H1 (cell line): ENCODE measurements at regions not wholly inside any gene's neighbourhood (a gene's known extent, or its start where the extent isn't known, plus 50 kb on each side); places are given as distances from the start of the nearest gene placed in this dataset.

Experiments
- CTCF ChIA-PET: fragments of 300-600 bp; sonication (Branson Sonifier 250); formaldehyde crosslinking; loops from one replicate; lab custom pipeline; 2021; ENCODE audit not compliant: partially characterized antibody; lab: Charles Lee
- POLR2A ChIA-PET: fragments of 300-600 bp; sonication (Branson Sonifier 250); formaldehyde crosslinking; loops from one replicate; lab custom pipeline; 2021; ENCODE audit warnings: inconsistent platforms; ENCODE audit not compliant: partially characterized antibody; lab: Charles Lee
- DNase-seq, 2 experiments: peaks; one replicate each; pipeline versions ENCODE4 v3.0.0 to v3.0.0-alpha.2; 2010 to 2022; ENCODE audit warnings: low spot score in 2 of 2, low read depth in 1 of 2, mixed read lengths in 1 of 2
- FAIRE-seq: peaks from 2 replicates; lab custom pipeline; 2011; peaks lifted over from hg19 to GRCh38; lab: Jason Lieb, UNC
- H2AFZ ChIP-seq: 2 replicates; pipeline ENCODE4 v1.8.1; 2012; ENCODE audit warnings: low read length, inconsistent platforms
- H2AK5ac ChIP-seq: 2 replicates; pipeline ENCODE4 v1.6.1; 2013; ENCODE audit warnings: low read depth, low read length
- H2BK120ac ChIP-seq: replicated peaks from 2 replicates; pipeline ENCODE3; 2013; ENCODE audit warnings: low read depth, low read length, inconsistent platforms
- H2BK12ac ChIP-seq: 2 replicates; pipeline ENCODE4 v1.6.1; 2013; ENCODE audit warnings: low read depth, low read length
- H2BK15ac ChIP-seq: 2 replicates; pipeline ENCODE4 v1.6.1; 2013; ENCODE audit warnings: low read length
- H2BK20ac ChIP-seq: 2 replicates; pipeline ENCODE4 v1.6.1; 2013; ENCODE audit warnings: low read length
- H2BK5ac ChIP-seq: 2 replicates; pipeline ENCODE4 v1.6.1; 2013; ENCODE audit warnings: low read depth, low read length
- H3K14ac ChIP-seq: 2 replicates; pipeline ENCODE4 v1.6.1; 2013; ENCODE audit warnings: inconsistent platforms; ENCODE audit not compliant: insufficient read length
- H3K18ac ChIP-seq: 2 replicates; pipeline ENCODE4 v1.6.1; 2013; ENCODE audit warnings: low read length; ENCODE audit errors: extremely low read depth
- H3K23ac ChIP-seq: 2 replicates; pipeline ENCODE4 v1.6.1; 2013; ENCODE audit warnings: inconsistent platforms; ENCODE audit not compliant: insufficient read length
- H3K23me2 ChIP-seq: 2 replicates; pipeline ENCODE4 v1.6.1; 2013; ENCODE audit warnings: low read depth, low read length
- H3K27ac ChIP-seq: 2 replicates; pipeline ENCODE4 v1.6.1; 2011; ENCODE audit warnings: low read depth, low read length, inconsistent platforms
- H3K27me3 ChIP-seq, 4 experiments: replicated peaks in 1 of 4; 1 replicate in 1 of 4; 2 replicates in 3 of 4; pipeline versions ENCODE4 v1.6.1 to v1.8.1; 2011 to 2013; ENCODE audit warnings: low read length in 3 of 4, mild to moderate bottlenecking in 3 of 4, inconsistent platforms in 2 of 4, mixed read lengths in 2 of 4, moderate library complexity in 1 of 4; ENCODE audit not compliant: control insufficient read depth in 3 of 4, insufficient read depth in 3 of 4; ENCODE audit errors: extremely low read depth in 1 of 4
- H3K36me3 ChIP-seq, 4 experiments: 2 replicates each; pipeline versions ENCODE4 v1.6.1 to v1.8.1; 2011 to 2013; ENCODE audit warnings: mild to moderate bottlenecking in 4 of 4, low read length in 3 of 4, moderate library complexity in 2 of 4, control low read depth in 1 of 4, inconsistent platforms in 1 of 4; ENCODE audit not compliant: insufficient read depth in 4 of 4, control insufficient read depth in 2 of 4
- H3K4ac ChIP-seq: replicated peaks from 2 replicates; pipeline ENCODE3; 2013; ENCODE audit warnings: low read length, low read depth, mixed read lengths, inconsistent platforms; ENCODE audit not compliant: insufficient read length
- H3K4me1 ChIP-seq, 4 experiments: replicated peaks in 1 of 4; 1 replicate in 1 of 4; 2 replicates in 3 of 4; pipeline versions ENCODE4 v1.6.1 to v1.8.1; 2011 to 2013; ENCODE audit warnings: low read length in 3 of 4, inconsistent platforms in 2 of 4, mixed read lengths in 1 of 4; ENCODE audit not compliant: insufficient read depth in 4 of 4, control insufficient read depth in 3 of 4
- H3K4me2 ChIP-seq, 2 experiments: 2 replicates each; pipeline versions ENCODE4 v1.6.1 to v1.8.1; 2011 to 2013; ENCODE audit warnings: low read depth in 2 of 2, low read length in 2 of 2, control low read depth in 1 of 2, inconsistent platforms in 1 of 2, mild to moderate bottlenecking in 1 of 2; ENCODE audit not compliant: insufficient read depth in 1 of 2
- H3K4me3 ChIP-seq, 4 experiments: fragments of 200-600, 300-600 bp in 1 of 4; sonication (generic), shearing (Covaris generic), sonication (Bioruptor Twin) in 1 of 4; 2 replicates each; pipeline versions ENCODE4 v1.5.1 to v1.8.1; 2011 to 2016; ENCODE audit warnings: low read length in 4 of 4, low read depth in 3 of 4, control low read depth in 2 of 4, inconsistent platforms in 2 of 4, mild to moderate bottlenecking in 2 of 4, mixed read lengths in 1 of 4, moderate library complexity in 1 of 4; ENCODE audit not compliant: insufficient read depth in 2 of 4; ENCODE audit errors: extremely low read depth in 1 of 4
- H3K56ac ChIP-seq: replicated peaks from 2 replicates; pipeline ENCODE3; 2013; ENCODE audit warnings: low read depth, mild to moderate bottlenecking, mixed read lengths, low read length, inconsistent platforms; ENCODE audit not compliant: insufficient read length
- H3K79me1 ChIP-seq: 2 replicates; pipeline ENCODE4 v1.6.1; 2013; ENCODE audit warnings: low read depth, low read length, control low read depth
- H3K79me2 ChIP-seq, 2 experiments: 2 replicates each; pipeline versions ENCODE4 v1.6.1 to v1.8.1; 2012 to 2013; ENCODE audit warnings: low read length in 2 of 2, mild to moderate bottlenecking in 2 of 2, inconsistent platforms in 1 of 2; ENCODE audit not compliant: insufficient read depth in 2 of 2, control insufficient read depth in 1 of 2
- H3K9ac ChIP-seq, 4 experiments: replicated peaks in 1 of 4; 1 replicate in 1 of 4; 2 replicates in 3 of 4; pipeline versions ENCODE4 v1.6.1 to v1.8.1; 2011 to 2013; ENCODE audit warnings: low read depth in 3 of 4, low read length in 3 of 4, control low read depth in 2 of 4, mild to moderate bottlenecking in 2 of 4, moderate library complexity in 2 of 4, inconsistent platforms in 1 of 4; ENCODE audit errors: extremely low read depth in 1 of 4
- H3K9me3 ChIP-seq, 2 experiments: 2 replicates each; pipeline versions ENCODE4 v1.6.1 to v1.8.1; 2012 to 2013; ENCODE audit warnings: mild to moderate bottlenecking in 2 of 2, moderate library complexity in 2 of 2, control low read depth in 1 of 2, inconsistent platforms in 1 of 2, low read depth in 1 of 2, low read length in 1 of 2, mixed read lengths in 1 of 2; ENCODE audit not compliant: insufficient read depth in 2 of 2
- H4K20me1 ChIP-seq, 2 experiments: replicated peaks in 1 of 2; 2 replicates each; pipeline versions ENCODE3 to v1.8.1; 2011 to 2013; ENCODE audit warnings: inconsistent platforms in 2 of 2, low read length in 2 of 2, mild to moderate bottlenecking in 1 of 2; ENCODE audit not compliant: insufficient read depth in 2 of 2, control insufficient read depth in 1 of 2
- H4K5ac ChIP-seq: 2 replicates; pipeline ENCODE4 v1.6.1; 2013; ENCODE audit warnings: low read length, low read depth, mixed read lengths, inconsistent platforms; ENCODE audit not compliant: insufficient read length
- H4K8ac ChIP-seq: 2 replicates; pipeline ENCODE4 v1.8.0; 2013; ENCODE audit warnings: mild to moderate bottlenecking, moderate library complexity, low read length, inconsistent platforms; ENCODE audit not compliant: insufficient read depth; ENCODE audit errors: extremely low read depth
- H4K91ac ChIP-seq: replicated peaks from 2 replicates; pipeline ENCODE3; 2013; ENCODE audit warnings: low read length, mixed read lengths, inconsistent platforms; ENCODE audit not compliant: insufficient read length
- E2F6 ChIP-seq: IDR thresholded peaks from 2 replicates; pipeline ENCODE4 v1.6.1; 2012; ENCODE audit warnings: inconsistent platforms
- NRF1 ChIP-seq: IDR thresholded peaks from 2 replicates; pipeline ENCODE4 v1.6.1; 2011; ENCODE audit warnings: mild to moderate bottlenecking, low read depth, low read length, improper control_type of control experiment
- RAD21 ChIP-seq, 2 experiments: IDR thresholded peaks in 1 of 2; conservative IDR thresholded peaks in 1 of 2; 2 replicates each; pipeline ENCODE4 v1.6.1; 2011; ENCODE audit warnings: low read depth in 2 of 2, low read length in 2 of 2, improper control_type of control experiment in 1 of 2, inconsistent platforms in 1 of 2, mild to moderate bottlenecking in 1 of 2, moderate library complexity in 1 of 2
- SAP30 ChIP-seq: fragments of 300-600 bp; sonication (generic); IDR thresholded peaks from 2 replicates; pipeline ENCODE4 v1.7.1; 2012; ENCODE audit warnings: low read length, moderate library complexity, mild to moderate bottlenecking, inconsistent platforms; ENCODE audit not compliant: insufficient read depth, insufficient replicate concordance
- SIX5 ChIP-seq: IDR thresholded peaks from 2 replicates; pipeline ENCODE4 v1.6.1; 2011; ENCODE audit warnings: mild to moderate bottlenecking, low read depth, low read length
- SRF ChIP-seq: IDR thresholded peaks from 2 replicates; pipeline ENCODE4 v1.6.1; 2011; ENCODE audit warnings: mild to moderate bottlenecking, low read depth, low read length, moderate library complexity
- WGBS, 2 experiments: shearing (Covaris generic) in 1 of 2; methylation state at CpG; one replicate each; pipeline versions ENCODE4 v1.1.6 to v1.1.7; 2013 to 2015; ENCODE audit warnings: low lambda C conversion rate in 2 of 2, mixed read lengths in 2 of 2, inconsistent platforms in 1 of 2, low coverage in 1 of 2, missing lambda C conversion rate in 1 of 2; ENCODE audit not compliant: insufficient replicate concordance in 2 of 2, insufficient coverage in 1 of 2, insufficient read length in 1 of 2; ENCODE audit errors: extremely low coverage in 1 of 2, missing lambda C conversion rate in 1 of 2; 5-methylcytosine and 5-hydroxymethylcytosine counted together

- Histone ChIP-seq H3K4me3 (no peak overlapping the region), H3K27me3 (no peaks in the 10 kb centered on the region), H3K27ac (no peak overlapping the region), H2BK12ac (no peak overlapping the region), H2BK20ac (no peak overlapping the region), H4K8ac (no peak overlapping the region), H3K4me2 (no peak overlapping the region), H3K4me1 (0 out of 7 replicates have a peak, but pooled peaks cover 0 to 2% (median 0%) of the 10 kb centered on the region in 4 experiments), H4K20me1 (no peaks in the 10 kb centered on the region), H3K79me1 (no peaks in the 10 kb centered on the region), H3K9me3 (no peaks in the 10 kb centered on the region), H3K79me2 (no peaks in the 10 kb centered on the region), H3K23ac (no peak overlapping the region), H4K91ac (no peak overlapping the region), H2BK15ac (no peak overlapping the region), H3K36me3 (no peaks in the 10 kb centered on the region), H3K56ac (no peak overlapping the region), H3K9ac (no peak overlapping the region), H3K23me2 (no peaks in the 10 kb centered on the region), H3K18ac (no peak overlapping the region), H3K4ac (no peak overlapping the region), H2AFZ (no peak overlapping the region), H2BK5ac (no peak overlapping the region), H2AK5ac (no peak overlapping the region), H4K5ac (no peak overlapping the region), H2BK120ac (no peak overlapping the region), H3K14ac (no peak overlapping the region)
- ChIA-PET POLR2A (no interaction called here), CTCF (interaction anchor here (0.8 kb wide), 1 partner anchor 324 kb away, joined by 3 read pairs; no protein-coding TSS in a partner anchor)
- FAIRE-seq (no peak), DNase-seq (no peak)
- WGBS, 2 experiments, result 98% methylated on average over 4 of the region's 4 CpGs; no CpG with 5 or more reads in 1 of the 2 experiments
- TF ChIP-seq SRF, result no peak
- no peak for TF ChIP-seq NRF1
- TF ChIP-seq E2F6, result no peak
- no peak for TF ChIP-seq RAD21 (IDR thresholded peaks at IDR 0.05 in 1 of 2, conservative IDR thresholded peaks at IDR 0.05 in 1 of 2; ENCODE audit: low read depth in 2 of 2, low read length in 2 of 2)
- no peak for TF ChIP-seq SIX5
- TF ChIP-seq SAP30, result no peak
Observed at GRCh38 chr10:84938117-84938905, 609.9 kb downstream of the CCSER2 start.
